Right cardiac atrium (tissue), 5 donors: ENCODE measurements at regions not wholly inside any gene's neighbourhood (a gene's known extent, or its start where the extent isn't known, plus 50 kb on each side); places are given as distances from the start of the nearest gene placed in this dataset.
A peak's percentile ranks its signal among the peaks of the same experiment; 100 is the strongest.

Experiments used
- ATAC-seq, 2 donors: fragments of 200-7000 bp; cut with Tn5 transposase; one replicate each; pipeline versions ENCODE4 v1.8.0 to v1.9.1; 2020; ENCODE audit warnings: moderate library complexity in 2 of 2, mild to moderate bottlenecking in 1 of 2
- DNase-seq, 3 donors: peaks; one replicate each; pipeline ENCODE4 v3.0.0-alpha.2; 2020
- H3K27ac ChIP-seq: one replicate; pipeline ENCODE4 v1.5.1; 2013; ENCODE audit warnings: mild to moderate bottlenecking, low read length, control low read depth, moderate library complexity
- H3K27me3 ChIP-seq: one replicate; pipeline ENCODE4 v1.6.1; 2013; ENCODE audit not compliant: control insufficient read depth, insufficient read depth
- H3K4me1 ChIP-seq: one replicate; pipeline ENCODE4 v1.6.1; 2013; ENCODE audit warnings: low read length; ENCODE audit not compliant: control insufficient read depth, insufficient read depth
- H3K4me3 ChIP-seq: one replicate; pipeline ENCODE4 v1.5.1; 2013; ENCODE audit warnings: low read length, control low read depth
- H3K9me3 ChIP-seq: one replicate; pipeline ENCODE4 v1.6.1; 2013; ENCODE audit warnings: low read length; ENCODE audit not compliant: control insufficient read depth
- WGBS: extraction: QIAGEN DNeasy Blood & Tissue Kit; methylation state at CpG from one replicate; pipeline ENCODE4 v1.1.7; 2013; 5-methylcytosine and 5-hydroxymethylcytosine counted together
- intact Hi-C, 4 donors: fragments of 100-400 bp; cut with DNase I; formaldehyde crosslinking; loops; one replicate each; pipeline versions ENCODE4 v1.11.0 to v1.14.0; 2022 to 2023
- donor health status: healthy with polysubstance abuse.
- donor health status: DM: no; HTN: yes; CAD: no.
- donor health status: DM: no; HTN: no; CAD: no.
- donor health status: DM: no; HTN: yes; CAD: no; lungs with severe emphysema.
- donor health status: DM: yes; HTN: yes; CAD: no.

- H3K4me3 ChIP-seq: no peak overlapping the region
- 82% methylated on average over 4 of the region's 4 CpGs for WGBS
- no peaks in the 10 kb centered on the region for H3K9me3 ChIP-seq
- no peaks in the 10 kb centered on the region for H3K4me1 ChIP-seq
- no peak for ATAC-seq
- no peaks in the 10 kb centered on the region for H3K27me3 ChIP-seq
- H3K27ac ChIP-seq: no peak overlapping the region
- intact Hi-C loops: no loop called here
- DNase-seq: no peak
Observed at GRCh38 chr2:173829727-173830126, 135.4 kb downstream of the SP3 start.

- peak in 2 of 3 donors; percentile 21 to 56 for DNase-seq
- H3K9me3 ChIP-seq: no peaks in the 10 kb centered on the region
- no peaks in the 10 kb centered on the region for H3K27me3 ChIP-seq
- 61% methylated on average over 4 of the region's 4 CpGs for WGBS
- H3K4me3 ChIP-seq: no peak overlapping the region
- H3K4me1 ChIP-seq: no peaks in the 10 kb centered on the region
- ATAC-seq: peak; percentile 47 to 50
- intact Hi-C loops: no loop called here
- no peak overlapping the region for H3K27ac ChIP-seq
Observed at GRCh38 chr2:173830170-173830569, 135.0 kb downstream of the SP3 start.

- ATAC-seq (peak; percentile 87 to 88), DNase-seq (peak; percentile 76 to 86 (median 81))
- WGBS: 54% methylated on average over 11 of the region's 11 CpGs
- H3K27ac ChIP-seq: no peak overlapping the region
- no peaks in the 10 kb centered on the region for H3K9me3 ChIP-seq
- H3K27me3 ChIP-seq: no peaks in the 10 kb centered on the region
- H3K4me3 ChIP-seq: no peak overlapping the region
- no peaks in the 10 kb centered on the region for H3K4me1 ChIP-seq
- intact Hi-C loops: no loop called here
Observed at GRCh38 chr2:173831312-173832229, 133.6 kb downstream of the SP3 start.

GRCh38 chr2:173834141-173834540 is 131.0 kb downstream of the SP3 start:
- no peak for ATAC-seq

GRCh38 chr2:173835726-173836125 is 129.4 kb downstream of the SP3 start:
- DNase-seq: no peak
- no peaks in the 10 kb centered on the region for H3K9me3 ChIP-seq
- H3K4me3 ChIP-seq: no peak overlapping the region
- no peak for ATAC-seq
- H3K27ac ChIP-seq: no peak overlapping the region
- 82% methylated on average over 2 of the region's 2 CpGs for WGBS
- no peaks in the 10 kb centered on the region for H3K27me3 ChIP-seq
- intact Hi-C loops: no loop called here
- no peaks in the 10 kb centered on the region for H3K4me1 ChIP-seq

More at GRCh38 chr2:173834141-173834540, 131.0 kb downstream of the SP3 start:
- no peak for DNase-seq
- Histone ChIP-seq H3K27ac (no peak overlapping the region), H3K4me1 (no peaks in the 10 kb centered on the region), H3K27me3 (no peaks in the 10 kb centered on the region), H3K9me3 (no peaks in the 10 kb centered on the region), H3K4me3 (no peak overlapping the region)
- WGBS: 83% methylated on average over 2 of the region's 2 CpGs
- intact Hi-C loops: no loop called here

- intact Hi-C loops: no loop called here
Observed at GRCh38 chr2:173841110-173841509, 124.1 kb downstream of the SP3 start.

GRCh38 chr2:173843526-173843925 is 121.6 kb downstream of the SP3 start:
- no peaks in the 10 kb centered on the region for H3K4me1 ChIP-seq
- ATAC-seq (no peak), DNase-seq (no peak)
- H3K9me3 ChIP-seq: no peaks in the 10 kb centered on the region
- 69% methylated on average over 6 of the region's 6 CpGs for WGBS
- no peak overlapping the region for H3K27ac ChIP-seq
- no peak overlapping the region for H3K4me3 ChIP-seq
- intact Hi-C loops: no loop called here
- H3K27me3 ChIP-seq: no peaks in the 10 kb centered on the region

More at GRCh38 chr2:173841110-173841509, 124.1 kb downstream of the SP3 start:
- DNase-seq: no peak
- Histone ChIP-seq H3K9me3 (no peaks in the 10 kb centered on the region), H3K4me1 (no peaks in the 10 kb centered on the region), H3K27ac (no peak overlapping the region), H3K27me3 (no peaks in the 10 kb centered on the region), H3K4me3 (no peak overlapping the region)
- no peak for ATAC-seq

GRCh38 chr2:173851141-173851641 is 114.0 kb downstream of the SP3 start:
- Histone ChIP-seq H3K27ac (no peak overlapping the region), H3K4me1 (no peaks in the 10 kb centered on the region), H3K9me3 (no peaks in the 10 kb centered on the region), H3K4me3 (no peak overlapping the region), H3K27me3 (no peaks in the 10 kb centered on the region)
- DNase-seq (peak; percentile 76 to 88 (median 81)), ATAC-seq (peak; percentile 75 to 82)
- intact Hi-C loops: no loop called here
- 56% methylated on average over 9 of the region's 9 CpGs for WGBS

- ATAC-seq: no peak
- Histone ChIP-seq H3K4me3 (no peak overlapping the region), H3K9me3 (no peaks in the 10 kb centered on the region), H3K4me1 (no peaks in the 10 kb centered on the region), H3K27me3 (no peaks in the 10 kb centered on the region), H3K27ac (no peak overlapping the region)
- no peak for DNase-seq
- 85% methylated on average over 6 of the region's 6 CpGs for WGBS
- intact Hi-C loops: no loop called here
Observed at GRCh38 chr2:173854141-173854540, 111.0 kb downstream of the SP3 start.

GRCh38 chr2:173854840-173855239 is 110.3 kb downstream of the SP3 start:
- Histone ChIP-seq H3K27ac (no peak overlapping the region), H3K27me3 (no peaks in the 10 kb centered on the region), H3K4me3 (no peak overlapping the region), H3K4me1 (no peaks in the 10 kb centered on the region), H3K9me3 (no peaks in the 10 kb centered on the region)
- WGBS: 55% methylated on average over 5 of the region's 5 CpGs
- DNase-seq: peak in 2 of 3 donors; percentile 41 to 68
- intact Hi-C loops: no loop called here
- peak; percentile 61 to 76 for ATAC-seq

- no peaks in the 10 kb centered on the region for H3K9me3 ChIP-seq
- no peaks in the 10 kb centered on the region for H3K4me1 ChIP-seq
- no peak overlapping the region for H3K4me3 ChIP-seq
- ATAC-seq (no peak), DNase-seq (no peak)
- 36% methylated on average over 2 of the region's 2 CpGs for WGBS
- intact Hi-C loops: no loop called here
- no peak overlapping the region for H3K27ac ChIP-seq
- no peaks in the 10 kb centered on the region for H3K27me3 ChIP-seq
Observed at GRCh38 chr2:173855661-173856060, 109.5 kb downstream of the SP3 start.
